ENCODE measurements at regions not wholly inside any gene's neighbourhood (a gene's known extent, or its start where the extent isn't known, plus 50 kb on each side); places are given as distances from the start of the nearest gene placed in this dataset.

GRCh38 chr1:113190078-113190477 lies 117.1 kb downstream of the LRIG2 start:
- no peak overlapping the region for H3K4me3 ChIP-seq
- TF ChIP-seq NPAS2 (CRISPR knock-in tag; IDR thresholded peaks at IDR 0.05; ENCODE audit: borderline replicate concordance) (no peak), POLR2A (IDR thresholded peaks at IDR 0.05; ENCODE audit: low read length) (no peak), REST (IDR thresholded peaks at IDR 0.05) (no peak), E2F6 (IDR thresholded peaks at IDR 0.05; ENCODE audit: borderline replicate concordance, low read depth) (no peak), RNF2 (IDR thresholded peaks at IDR 0.05; ENCODE audit: borderline replicate concordance, low read depth) (no peak), HES2 (IDR thresholded peaks at IDR 0.05) (no peak), ZNF302 (CRISPR knock-in tag; IDR thresholded peaks at IDR 0.05) (no peak), TP53 (CRISPR knock-in tag; IDR thresholded peaks at IDR 0.05) (no peak), MAX (IDR thresholded peaks at IDR 0.05) (no peak), HDAC2 (IDR thresholded peaks at IDR 0.05) (no peak), CTCF (IDR thresholded peaks at IDR 0.05) (no peak), CHD4 (IDR thresholded peaks at IDR 0.05; ENCODE audit: borderline replicate concordance) (no peak), FOSL2 (IDR thresholded peaks at IDR 0.05) (no peak), FOSL2 (CRISPR knock-in tag; IDR thresholded peaks at IDR 0.05) (no peak)
- ChIA-PET POLR2A (no interaction called here), CTCF (no interaction called here)
- peaks cover 9% of the 10 kb centered on the region; the same call in 1 of the 3 replicates for H3K4me1 ChIP-seq
- WGBS (ENCODE audit: missing lambda C conversion rate): 81% methylated on average over 3 of the region's 3 CpGs
- FAIRE-seq (no peak), ATAC-seq (no peak), DNase-seq (ENCODE audit: low read depth in 1 of 2, low spot score in 1 of 2) (no peak)
- H3K9me3 ChIP-seq: no peaks in the 10 kb centered on the region
- no peak overlapping the region for H3K27ac ChIP-seq
- no peak overlapping the region for H3K4me2 ChIP-seq

GRCh38 chr1:113190930-113191329 lies 117.9 kb downstream of the LRIG2 start:
- DNase-seq (ENCODE audit: low read depth in 1 of 2, low spot score in 1 of 2): no peak
- no peak for TF ChIP-seq RNF2 (IDR thresholded peaks at IDR 0.05; ENCODE audit: borderline replicate concordance, low read depth)
- TF ChIP-seq RFX5 (IDR thresholded peaks at IDR 0.05): no peak
- Histone ChIP-seq H3K4me1 (peaks cover 9% of the 10 kb centered on the region; the same call in 1 of the 3 replicates), H3K4me3 (no peak overlapping the region), H3K4me2 (no peak overlapping the region; the same call in 2 of the 3 replicates), H3K9me3 (no peaks in the 10 kb centered on the region), H3K27ac (no peak overlapping the region)
- POLR2A ChIA-PET: no interaction called here
- 45% methylated on average over 3 of the region's 3 CpGs for WGBS (ENCODE audit: missing lambda C conversion rate)
- no peak for ATAC-seq
- no peak for FAIRE-seq
- CTCF ChIA-PET: no interaction called here

- ATAC-seq (peak; percentile 59 to 61; a peak in 4 of 6 replicates), FAIRE-seq (no peak)
- 54% methylated on average over 6 of the region's 11 CpGs for WGBS (ENCODE audit: missing lambda C conversion rate)
- TF ChIP-seq HES2 (IDR thresholded peaks at IDR 0.05) (no peak), NR3C1 (IDR thresholded peaks at IDR 0.05) (no peak), RNF2 (IDR thresholded peaks at IDR 0.05; ENCODE audit: borderline replicate concordance, low read depth) (no peak), MAFK (IDR thresholded peaks at IDR 0.05; ENCODE audit: partially characterized antibody) (no peak), CHD2 (IDR thresholded peaks at IDR 0.05; ENCODE audit: low read length, partially characterized antibody) (no peak), KDM1A (IDR thresholded peaks at IDR 0.05; ENCODE audit: low read depth) (no peak), ZFP36 (IDR thresholded peaks at IDR 0.05; ENCODE audit: borderline replicate concordance, partially characterized antibody) (no peak), HEYL (CRISPR knock-in tag; IDR thresholded peaks at IDR 0.05) (no peak), RARB (CRISPR knock-in tag; IDR thresholded peaks at IDR 0.05) (no peak), HMGXB4 (CRISPR knock-in tag; IDR thresholded peaks at IDR 0.05; ENCODE audit: borderline replicate concordance) (no peak), KDM5A (IDR thresholded peaks at IDR 0.05) (no peak), POLR2AphosphoS2 (conservative IDR thresholded peaks at IDR 0.05; ENCODE audit: low read length) (no peak), RCOR1 (IDR thresholded peaks at IDR 0.05; ENCODE audit: low read depth, low read length) (no peak), MYC (IDR thresholded peaks at IDR 0.05; ENCODE audit: borderline replicate concordance, low read length) (no peak)
These were observed 118.6 kb downstream of the LRIG2 start for GRCh38 chr1:113191579-113192076.

More at GRCh38 chr1:113191579-113192076, 118.6 kb downstream of the LRIG2 start:
- H3K4me3 ChIP-seq: no peak overlapping the region
- peak in 1 of 2 experiments; percentile 50 for DNase-seq (ENCODE audit: low read depth in 1 of 2, low spot score in 1 of 2)
- ChIA-PET CTCF (no interaction called here), POLR2A (no interaction called here)
- H3K9me3 ChIP-seq: no peaks in the 10 kb centered on the region
- H3K27ac ChIP-seq: peak overlapping the region in 1 of 2 experiments; percentile 41; a peak in 1 of 6 replicates
- H3K4me2 ChIP-seq: peak overlapping the region; percentile 26; the same call in 1 of the 3 replicates
- H3K4me1 ChIP-seq: peaks cover 9% of the 10 kb centered on the region; the same call in 1 of the 3 replicates
